CD4-positive, alpha-beta T cell treated with Interleukin-2 at 100 ng/mL for 4 hours (primary cell): ENCODE measurements at regions not wholly inside any gene's neighbourhood (a gene's known extent, or its start where the extent isn't known, plus 50 kb on each side); places are given as distances from the start of the nearest gene placed in this dataset.
"Not testable (repeated sequence)": the region's sequence is repeated elsewhere in the genome, so short reads cannot be mapped to it uniquely, and the experiment has no call there.

Source experiments
- DNase-seq: peaks from one replicate; pipeline ENCODE4 v3.0.0-alpha.2; 2020; ENCODE audit warnings: low spot score

GRCh38 chr11:71721840-71722239, 111.2 kb upstream of the DEFB108B start:
- not testable (repeated sequence) for DNase-seq

- not testable (repeated sequence) for DNase-seq
Observed at GRCh38 chr11:71723991-71724390, 109.0 kb upstream of the DEFB108B start.

DNA sequence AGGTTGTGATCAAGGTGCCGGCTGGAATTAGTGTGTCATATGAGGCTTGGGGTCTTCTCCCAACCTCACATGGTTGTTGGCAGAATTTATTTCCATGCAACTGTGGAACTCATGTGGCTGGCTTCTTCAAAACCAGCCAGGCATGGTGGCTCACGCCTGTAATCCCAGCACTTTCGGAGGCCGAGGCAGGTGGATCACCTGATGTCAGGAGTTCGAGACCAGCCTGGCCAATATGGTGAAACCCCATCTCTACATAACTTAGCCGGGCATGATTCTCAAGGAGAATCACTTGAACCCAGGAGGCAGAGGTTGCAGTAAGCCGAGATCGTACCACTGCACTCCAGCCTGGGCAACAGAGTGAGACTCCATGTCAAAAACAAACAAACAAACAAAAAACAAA, 102.3 kb upstream of the DEFB108B start:
- not testable (repeated sequence) for DNase-seq

GRCh38 chr11:71734368-71734767, 98.6 kb upstream of the DEFB108B start:
- DNase-seq, result peak; percentile 27

GRCh38 chr11:71738317-71738716, 94.7 kb upstream of the DEFB108B start:
- DNase-seq, result not testable (repeated sequence)

DNA sequence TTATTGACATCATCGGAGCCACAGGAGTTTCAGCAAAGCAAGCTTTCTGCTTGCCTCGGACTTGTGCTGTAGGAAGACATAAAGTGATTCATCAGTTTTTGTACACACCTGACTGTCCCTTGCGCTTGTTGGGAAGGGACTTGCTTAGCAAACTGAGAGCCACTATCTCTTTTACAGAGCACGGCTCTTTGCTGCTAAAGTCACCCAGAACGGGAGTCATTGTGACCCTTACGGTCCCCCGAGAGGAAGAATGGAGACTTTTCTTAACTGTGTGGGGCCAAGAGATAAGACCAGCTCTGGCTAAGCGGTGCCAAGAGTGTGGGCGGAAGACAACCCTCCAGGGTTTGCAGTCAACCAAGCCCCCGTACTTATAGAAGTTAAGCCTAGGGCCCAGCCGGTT, 89.6 kb upstream of the DEFB108B start:
- DNase-seq, result not testable (repeated sequence)

GRCh38 chr11:71745656-71746055, 87.3 kb upstream of the DEFB108B start:
- DNase-seq, result not testable (repeated sequence)

- DNase-seq, result not testable (repeated sequence)
Observed at GRCh38 chr11:71746263-71746662, 86.7 kb upstream of the DEFB108B start.

GRCh38 chr11:71748965-71749620, 83.9 kb upstream of the DEFB108B start:
- DNase-seq, result not testable (repeated sequence)

DNA sequence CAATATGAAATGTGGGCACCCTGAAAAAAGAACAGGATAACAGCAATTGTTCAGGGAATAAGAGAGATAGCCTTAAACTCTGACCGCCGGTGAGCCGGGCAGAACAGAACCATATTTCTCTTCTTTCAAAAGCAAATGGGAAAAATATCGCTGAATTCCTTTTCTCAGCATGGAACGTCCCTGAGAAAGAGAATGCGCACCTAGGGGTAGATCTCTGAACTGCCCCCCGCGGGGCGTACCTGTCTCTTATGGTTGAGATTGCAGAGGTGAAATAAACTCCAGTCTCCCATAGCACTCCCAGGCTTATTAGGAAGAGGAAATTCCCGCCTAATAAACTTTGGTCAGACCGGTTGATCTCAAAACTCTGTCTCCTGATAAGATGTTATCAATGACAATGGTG, 82.1 kb upstream of the DEFB108B start:
- DNase-seq, result not testable (repeated sequence)

DNA sequence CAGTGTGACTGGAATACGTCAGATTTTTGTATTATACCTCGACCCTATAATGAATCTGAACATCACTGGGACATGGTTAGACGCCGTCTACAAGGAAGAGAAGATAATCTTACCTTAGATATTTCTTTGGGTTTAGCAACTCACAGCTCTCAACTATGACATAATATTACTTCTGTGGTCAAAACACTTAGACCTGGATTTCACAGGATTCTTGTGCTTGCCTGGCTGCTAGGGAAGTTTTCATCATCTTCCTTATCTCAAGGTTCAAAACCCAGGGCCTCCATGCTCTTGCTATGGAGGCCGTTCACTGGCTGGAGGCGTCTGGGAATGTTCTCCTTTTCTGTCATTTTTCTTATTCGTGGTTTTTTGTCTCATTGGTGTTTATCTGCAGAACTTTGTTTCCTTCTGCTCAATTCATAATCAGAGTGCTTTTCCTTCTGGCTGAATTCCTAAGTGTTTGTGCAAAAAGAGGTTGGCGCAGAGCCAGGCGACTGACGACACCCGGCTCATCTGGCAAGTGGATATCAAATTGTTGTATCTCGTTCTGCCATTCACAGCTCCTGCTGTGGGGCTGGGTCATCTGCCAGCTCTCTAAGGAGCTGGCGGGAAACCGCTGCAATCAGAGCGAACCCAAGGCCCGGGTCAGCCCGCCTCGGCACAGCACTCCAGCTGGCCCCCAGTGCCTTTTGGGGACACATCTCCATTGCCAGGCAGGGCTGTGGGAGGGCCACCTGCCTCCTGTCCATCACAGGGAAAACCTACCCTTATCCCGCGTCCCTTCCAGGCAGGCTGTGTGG, 68.1 kb upstream of the DEFB108B start:
- not testable (repeated sequence) for DNase-seq

DNA sequence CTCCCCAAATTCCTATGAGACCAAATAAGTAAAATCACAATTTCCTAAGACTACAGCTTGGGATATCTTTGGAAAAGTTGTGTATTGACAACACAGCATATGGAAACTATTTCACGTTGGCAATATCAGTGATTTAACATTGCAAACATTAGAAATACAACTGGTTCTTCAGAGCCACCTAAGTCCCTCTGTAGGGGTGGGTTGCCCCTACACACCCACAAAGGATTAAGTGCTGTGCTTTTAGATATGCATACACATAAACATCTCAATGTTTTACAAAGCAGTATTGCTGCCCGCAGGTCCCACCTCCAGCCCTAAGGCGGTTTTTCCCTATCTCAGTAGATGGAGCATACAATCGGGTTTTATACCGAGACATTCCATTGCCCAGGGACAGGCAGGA, 66.0 kb upstream of the DEFB108B start:
- not testable (repeated sequence) for DNase-seq

- DNase-seq, result not testable (repeated sequence)
Observed at GRCh38 chr11:71772193-71772592, 60.8 kb upstream of the DEFB108B start.

DNA sequence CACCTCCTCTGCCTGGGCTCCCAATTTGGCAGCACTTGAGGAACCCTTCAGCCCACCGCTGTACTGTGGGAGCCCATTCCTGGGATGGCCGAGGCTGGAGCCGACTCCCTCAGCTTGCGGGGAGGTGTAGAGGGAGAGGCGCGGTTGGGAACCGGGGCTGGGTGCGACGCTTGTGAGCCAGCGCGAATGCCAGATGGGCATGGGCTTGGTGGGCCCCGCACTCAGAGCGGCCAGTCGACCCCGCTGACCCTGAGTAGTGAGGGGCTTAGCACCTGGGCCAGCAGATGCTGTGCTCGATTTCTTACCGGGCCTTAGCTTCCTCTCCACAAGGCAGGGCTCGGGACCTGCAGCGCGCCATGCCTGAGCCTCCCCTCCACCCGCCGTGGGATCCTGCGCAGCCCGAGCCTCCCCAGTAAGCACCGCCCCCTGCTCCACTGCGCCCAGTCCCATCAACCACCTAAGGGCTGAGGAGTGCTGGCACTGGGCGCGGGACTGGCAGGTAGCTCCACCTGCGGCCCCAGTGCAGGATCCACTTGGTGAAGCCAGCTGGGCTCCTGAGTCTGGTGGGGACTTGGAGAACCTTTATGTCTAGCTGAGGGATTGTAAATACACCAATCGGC, 58.3 kb upstream of the DEFB108B start:
- DNase-seq, result no peak

GRCh38 chr11:71780116-71780515, 52.9 kb upstream of the DEFB108B start:
- DNase-seq, result not testable (repeated sequence)

DNA sequence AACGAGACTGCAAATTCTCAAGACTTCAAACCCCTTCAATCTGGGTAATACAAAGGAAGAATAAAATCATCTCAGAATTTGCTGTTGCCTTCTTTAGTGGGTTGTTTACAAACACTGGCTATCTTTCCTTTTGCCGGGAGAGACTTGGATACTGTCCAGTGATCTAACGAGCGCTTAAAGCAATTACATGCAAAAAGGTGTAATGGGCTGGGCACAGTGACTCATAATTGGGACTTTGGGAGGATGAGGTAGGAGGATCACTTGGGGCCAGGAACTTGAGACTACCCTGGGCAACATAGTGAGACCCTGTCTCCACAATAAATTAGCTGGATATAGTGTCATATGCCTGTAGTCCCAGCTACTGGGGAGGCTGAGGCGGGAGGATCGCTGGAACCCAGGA, 52.2 kb upstream of the DEFB108B start:
- DNase-seq, result not testable (repeated sequence)

DNA sequence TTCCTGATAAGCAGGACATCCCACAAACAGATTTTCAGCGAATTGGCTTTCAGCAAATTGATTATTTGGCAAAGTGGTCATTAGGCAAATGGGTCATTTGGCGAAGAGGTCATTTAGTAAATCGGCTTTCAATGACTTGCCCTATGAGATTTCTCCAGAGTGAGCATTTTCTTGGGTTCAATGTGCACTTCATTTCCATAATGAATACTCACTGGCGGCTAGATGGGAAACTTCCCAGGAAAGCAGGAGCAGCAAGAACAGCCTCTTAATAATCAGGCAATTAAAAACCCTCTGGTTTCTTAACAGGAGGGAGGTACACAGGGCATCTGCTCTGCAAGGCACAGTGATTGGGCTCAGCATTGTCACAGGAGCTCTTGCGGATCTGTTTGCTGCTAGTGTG, 51.5 kb upstream of the DEFB108B start:
- not testable (repeated sequence) for DNase-seq

DNA sequence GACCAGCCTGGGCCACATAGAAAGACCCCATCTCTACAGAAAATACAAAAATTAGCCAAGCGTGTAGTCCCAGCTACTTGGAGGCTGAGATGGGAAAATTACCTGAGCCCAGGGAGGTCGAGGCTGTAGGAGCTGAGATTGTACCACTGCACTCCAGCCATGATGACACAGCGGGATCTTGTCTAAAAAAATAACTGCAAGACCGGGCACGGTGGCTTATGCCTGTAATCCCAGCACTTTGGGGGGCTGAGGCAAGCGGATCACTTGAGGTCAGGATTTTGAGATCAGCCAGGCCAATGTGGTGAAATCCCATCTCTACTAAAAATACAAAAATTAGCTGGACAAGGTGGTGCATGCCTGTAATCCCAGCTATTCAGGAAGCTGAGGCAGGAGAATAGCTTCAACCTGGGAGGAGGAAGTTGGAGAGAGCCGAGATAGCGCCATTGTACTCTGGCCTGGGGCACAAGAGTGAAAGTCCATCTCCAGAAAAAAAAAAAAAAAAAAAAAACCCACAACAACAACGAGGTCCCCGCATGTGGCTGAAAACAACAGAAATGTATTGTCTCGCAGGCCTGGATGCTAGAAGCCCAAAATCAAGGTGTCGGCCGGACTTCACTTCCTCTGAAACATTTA, 50.7 kb upstream of the DEFB108B start:
- DNase-seq, result not testable (repeated sequence)

GRCh38 chr11:71783191-71783590, 49.8 kb upstream of the DEFB108B start:
- DNase-seq, result not testable (repeated sequence)
